GM18505 (cell line): ENCODE measurements at regions not wholly inside any gene's neighbourhood (a gene's known extent, or its start where the extent isn't known, plus 50 kb on each side); places are given as distances from the start of the nearest gene placed in this dataset.

Experiments used
- ATAC-seq: cut with Tn5 transposase; IDR thresholded peaks from one replicate; pipeline ENCODE4 v1.9.1; 2021; ENCODE audit not compliant: unreplicated experiment
- POLR2A ChIP-seq: IDR thresholded peaks from 4 replicates; pipeline ENCODE4 v1.6.1; 2011; ENCODE audit warnings: borderline replicate concordance; ENCODE audit not compliant: insufficient read depth, insufficient read length; ENCODE audit errors: extremely low read depth

DNA sequence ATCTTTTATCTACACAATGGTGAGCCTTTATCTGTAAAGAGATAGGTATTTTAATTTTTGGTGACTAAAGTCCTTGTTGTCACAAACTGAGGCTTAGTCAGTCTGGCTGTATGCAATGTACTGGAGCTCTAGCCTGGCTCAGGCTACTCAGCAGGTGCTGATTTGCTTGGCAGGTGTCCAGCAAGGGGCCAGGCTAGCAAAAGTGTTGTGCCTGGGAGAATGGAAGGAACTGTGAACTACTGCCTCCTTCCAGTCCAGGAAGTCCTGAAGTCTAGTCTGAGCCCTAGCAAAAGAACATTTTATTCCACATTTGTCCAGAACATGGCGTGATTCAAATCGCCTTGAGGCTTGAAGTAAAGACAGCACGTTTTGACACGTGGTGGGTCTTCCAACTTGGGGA, 260.5 kb downstream of the CCDC85A start:
- no peak for TF ChIP-seq POLR2A
- no peak for ATAC-seq

DNA sequence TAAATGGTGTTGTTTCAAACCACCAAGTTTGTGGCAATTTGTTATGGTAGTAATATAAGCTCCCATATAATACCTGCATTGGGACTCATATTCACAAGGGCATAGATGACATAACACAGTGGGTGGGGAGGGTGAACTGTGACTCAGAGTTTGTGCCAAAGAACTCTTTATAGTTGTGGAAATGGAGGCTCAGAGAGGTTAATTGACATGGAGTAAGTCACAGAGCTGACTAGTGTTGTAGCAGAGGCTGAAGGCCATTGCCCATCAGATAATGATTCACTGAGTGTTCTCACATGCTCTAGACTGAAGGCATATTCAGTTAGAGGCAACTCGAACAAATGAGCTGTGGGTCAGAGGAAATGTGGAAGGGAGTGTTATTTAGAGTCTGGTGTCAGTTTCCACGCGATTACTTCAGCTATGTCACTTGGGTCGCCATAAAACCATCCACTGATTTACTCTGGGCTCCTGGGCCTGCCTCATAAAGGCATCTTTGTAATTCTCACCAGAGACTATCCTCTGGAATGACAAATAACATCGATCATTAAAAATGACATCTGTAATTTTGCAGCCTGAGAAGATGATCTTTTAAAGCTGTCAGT, 264.7 kb downstream of the CCDC85A start:
- no peak for TF ChIP-seq POLR2A
- no peak for ATAC-seq

DNA sequence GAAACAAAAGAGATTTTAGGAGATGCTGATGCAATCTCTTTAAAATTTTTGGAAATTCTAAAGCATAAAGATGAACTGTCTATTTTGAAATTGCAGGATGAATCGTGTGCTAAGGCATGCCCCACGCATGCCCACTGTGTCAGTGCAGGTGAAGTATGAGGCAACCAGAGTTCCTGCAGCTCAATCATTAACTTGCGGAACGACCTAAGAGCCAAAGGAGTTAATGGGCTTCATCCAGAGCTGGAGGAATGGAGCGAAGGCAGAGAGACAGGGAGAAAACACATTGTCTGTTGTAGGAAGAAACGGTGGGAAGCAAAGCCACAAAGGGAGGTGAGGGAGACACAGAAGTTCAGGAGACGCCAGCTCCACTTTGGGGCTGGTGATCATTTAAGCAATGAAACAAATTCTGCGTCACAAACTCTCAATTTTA, 265.2 kb downstream of the CCDC85A start:
- no peak for TF ChIP-seq POLR2A
- ATAC-seq: no peak

GRCh38 chr2:56449449-56449860, 265.7 kb downstream of the CCDC85A start:
- ATAC-seq: no peak
- no peak for TF ChIP-seq POLR2A

- no peak for TF ChIP-seq POLR2A
- ATAC-seq: no peak
Measured at GRCh38 chr2:56450047-56450446, 266.3 kb downstream of the CCDC85A start.

DNA sequence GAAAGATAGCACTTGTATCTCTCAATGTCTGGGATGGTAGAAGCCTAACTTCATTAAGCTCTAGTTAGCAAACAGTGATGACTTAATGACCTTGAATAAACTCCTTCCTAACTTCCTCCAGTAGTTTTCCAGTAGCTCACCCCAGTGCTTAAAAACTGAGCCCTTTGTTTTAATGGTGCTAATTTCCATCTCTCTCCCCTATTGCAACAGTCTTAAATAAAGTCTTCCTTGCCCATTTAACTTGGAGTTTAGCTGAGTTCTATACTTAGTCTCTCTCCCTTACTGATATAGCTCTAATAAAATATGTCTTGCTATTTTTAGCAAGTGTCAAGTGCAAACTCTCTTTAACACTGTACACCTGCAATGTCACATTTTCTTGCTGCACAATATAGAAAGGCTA, 267.0 kb downstream of the CCDC85A start:
- no peak for ATAC-seq
- no peak for TF ChIP-seq POLR2A

DNA sequence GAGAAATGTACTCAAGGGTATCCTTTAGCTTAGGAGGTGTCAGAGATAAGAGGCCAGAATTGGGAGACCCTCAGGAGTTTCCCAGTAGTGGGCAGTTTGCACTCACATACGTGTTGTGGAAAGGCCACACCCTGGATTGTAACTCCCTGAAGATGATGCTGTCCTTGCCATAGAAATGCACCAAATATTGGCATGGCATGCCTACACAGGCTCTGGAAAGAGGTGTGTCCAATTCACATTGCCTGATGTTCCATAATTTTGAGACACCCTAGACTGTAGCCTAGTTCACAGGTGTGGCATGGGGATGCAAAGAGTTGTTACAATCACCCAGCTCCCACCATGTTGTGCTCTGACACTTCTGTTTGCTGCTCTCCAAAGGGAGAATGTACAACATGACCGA, 271.9 kb downstream of the CCDC85A start:
- no peak for ATAC-seq

DNA sequence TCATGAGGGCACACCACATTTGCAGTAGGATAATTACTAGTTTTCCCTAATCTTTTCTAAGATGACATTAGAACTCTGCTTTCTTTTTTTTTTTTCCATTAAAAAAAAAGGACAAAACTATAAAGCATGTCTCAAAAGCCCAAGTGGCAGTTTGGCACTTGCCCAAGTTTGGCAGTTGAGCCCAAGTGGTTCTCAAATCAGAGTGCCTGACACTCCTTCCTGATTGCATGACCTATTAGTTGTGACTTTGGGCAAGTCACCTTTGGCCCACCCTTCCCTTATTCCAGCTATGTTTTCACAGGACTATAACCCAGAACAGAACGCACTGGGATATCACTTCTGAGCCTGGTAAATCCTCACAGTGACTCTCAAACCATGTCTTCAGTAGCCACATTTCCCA, 273.0 kb downstream of the CCDC85A start:
- TF ChIP-seq POLR2A: no peak
- no peak for ATAC-seq

More for the DNA sequence above, 271.9 kb downstream of the CCDC85A start:
- TF ChIP-seq POLR2A: no peak

GRCh38 chr2:56460508-56460907, 276.7 kb downstream of the CCDC85A start:
- TF ChIP-seq POLR2A: no peak
- no peak for ATAC-seq

DNA sequence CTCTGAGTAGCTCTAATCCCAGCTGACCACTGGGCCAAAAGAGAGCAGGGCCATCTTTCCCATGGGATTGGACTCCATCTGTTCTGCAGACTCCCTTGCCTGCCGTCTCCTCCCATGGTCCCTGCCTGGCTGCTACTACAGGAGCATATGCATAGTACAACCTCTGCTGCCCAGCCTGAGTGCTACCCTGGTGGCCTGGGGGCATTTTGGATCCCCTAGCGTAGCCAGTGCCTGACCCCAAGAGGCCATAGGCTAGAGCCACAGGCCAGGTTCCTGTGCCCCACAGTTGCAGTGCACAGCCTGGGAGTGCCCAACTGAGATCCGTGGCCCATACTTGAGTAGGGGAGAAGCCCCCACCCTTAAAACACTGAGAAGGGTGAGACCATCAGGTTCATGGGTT, 280.3 kb downstream of the CCDC85A start:
- no peak for ATAC-seq
- no peak for TF ChIP-seq POLR2A

GRCh38 chr2:56464613-56465012, 280.8 kb downstream of the CCDC85A start:
- no peak for ATAC-seq
- no peak for TF ChIP-seq POLR2A

DNA sequence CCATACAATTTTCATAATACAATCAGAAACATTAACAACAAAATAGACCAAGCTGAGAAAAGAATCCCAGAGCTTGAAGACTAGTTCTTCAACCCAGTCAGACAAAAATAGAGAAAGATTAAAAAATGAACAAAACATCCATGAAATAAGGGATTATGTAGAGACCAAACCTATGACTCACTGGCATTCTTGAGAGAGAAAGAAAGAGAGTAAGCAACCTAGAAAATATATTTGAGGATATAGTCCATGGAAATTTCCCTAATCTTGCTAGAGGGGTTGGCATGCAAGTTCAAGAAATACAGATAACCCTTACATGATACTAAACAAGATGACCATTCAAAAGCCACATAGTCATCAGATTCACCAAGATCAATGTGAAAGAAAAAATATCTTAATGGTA, 281.7 kb downstream of the CCDC85A start:
- TF ChIP-seq POLR2A: no peak
- ATAC-seq: no peak

GRCh38 chr2:56473524-56473923, 289.7 kb downstream of the CCDC85A start:
- no peak for TF ChIP-seq POLR2A
- ATAC-seq: no peak

DNA sequence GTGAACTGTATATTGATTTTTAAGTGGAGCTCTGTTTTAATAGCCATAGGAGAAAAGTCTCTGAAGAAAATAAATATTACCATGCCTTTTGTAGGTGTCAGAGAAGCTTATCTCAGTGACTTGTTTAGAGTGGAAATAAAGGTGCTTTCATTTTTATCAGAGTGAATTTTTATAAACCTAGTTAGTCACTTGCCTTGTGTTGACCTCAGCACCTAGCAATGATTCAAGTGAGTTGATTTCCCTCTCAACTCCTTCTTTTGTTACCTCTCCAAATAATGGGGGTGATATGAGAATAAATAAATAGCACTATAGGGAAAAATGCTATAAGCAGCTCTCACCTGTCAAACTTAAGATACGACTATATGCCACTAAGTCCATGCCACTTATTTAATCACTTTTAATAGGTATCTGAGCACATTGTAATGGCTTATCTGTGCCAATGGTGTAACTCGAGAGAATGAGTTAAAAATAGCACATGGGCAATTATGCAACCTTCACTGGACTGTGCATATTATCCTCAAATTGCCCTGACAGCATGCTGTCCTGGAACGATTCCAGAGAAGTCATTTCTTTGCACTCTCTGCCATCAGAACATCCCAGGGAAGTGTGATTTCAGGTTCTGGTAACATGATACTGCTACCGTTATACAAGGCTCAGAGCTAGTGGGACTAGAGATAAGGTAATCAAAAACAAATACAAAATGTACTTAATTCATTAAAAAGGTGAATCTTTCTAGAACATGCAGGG, 290.8 kb downstream of the CCDC85A start:
- no peak for TF ChIP-seq POLR2A
- ATAC-seq: no peak
